ENCODE measurements at regions not wholly inside any gene's neighbourhood (a gene's known extent, or its start where the extent isn't known, plus 50 kb on each side); places are given as distances from the start of the nearest gene placed in this dataset.

GRCh38 chr13:40488869-40489391 is 177.5 kb downstream of the FOXO1 start:
- TF ChIP-seq CTCF (IDR thresholded peaks at IDR 0.05; ENCODE audit: low read length) (no peak), EZH2 (IDR thresholded peaks at IDR 0.05; ENCODE audit: borderline replicate concordance, low read length) (no peak)
